GM12873 (cell line): ENCODE measurements at regions not wholly inside any gene's neighbourhood (a gene's known extent, or its start where the extent isn't known, plus 50 kb on each side); places are given as distances from the start of the nearest gene placed in this dataset.

Source experiments
- TF ChIP-seq, protein P1 (sequence below): IDR thresholded peaks from 2 replicates; pipeline ENCODE4 v1.5.1; 2012; ENCODE audit warnings: low read depth, mild to moderate bottlenecking, moderate library complexity, low read length, control low read depth; ENCODE audit not compliant: insufficient read depth; ENCODE audit errors: missing control alignments

DNA sequence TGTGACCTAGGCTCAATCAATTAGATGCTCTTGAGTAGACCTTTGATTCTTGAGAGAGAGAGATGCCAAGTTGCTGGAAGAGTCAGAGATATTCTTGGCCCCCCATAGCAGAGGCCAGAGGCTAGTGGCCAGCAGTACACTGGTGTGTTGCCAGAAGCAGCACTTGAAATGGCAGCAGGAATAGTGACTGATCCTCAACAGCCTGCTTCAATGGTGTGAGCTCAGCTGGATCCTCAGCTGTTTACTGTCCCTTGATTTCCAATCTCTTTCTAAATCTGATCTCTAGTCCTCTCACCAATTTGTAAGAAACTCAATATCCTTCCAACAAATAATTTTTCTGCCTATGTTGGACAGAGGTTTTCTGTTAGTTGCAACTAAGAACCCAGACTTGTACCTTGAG, 170.3 kb upstream of the CCDC54 start:
- TF ChIP-seq, protein P1, sequence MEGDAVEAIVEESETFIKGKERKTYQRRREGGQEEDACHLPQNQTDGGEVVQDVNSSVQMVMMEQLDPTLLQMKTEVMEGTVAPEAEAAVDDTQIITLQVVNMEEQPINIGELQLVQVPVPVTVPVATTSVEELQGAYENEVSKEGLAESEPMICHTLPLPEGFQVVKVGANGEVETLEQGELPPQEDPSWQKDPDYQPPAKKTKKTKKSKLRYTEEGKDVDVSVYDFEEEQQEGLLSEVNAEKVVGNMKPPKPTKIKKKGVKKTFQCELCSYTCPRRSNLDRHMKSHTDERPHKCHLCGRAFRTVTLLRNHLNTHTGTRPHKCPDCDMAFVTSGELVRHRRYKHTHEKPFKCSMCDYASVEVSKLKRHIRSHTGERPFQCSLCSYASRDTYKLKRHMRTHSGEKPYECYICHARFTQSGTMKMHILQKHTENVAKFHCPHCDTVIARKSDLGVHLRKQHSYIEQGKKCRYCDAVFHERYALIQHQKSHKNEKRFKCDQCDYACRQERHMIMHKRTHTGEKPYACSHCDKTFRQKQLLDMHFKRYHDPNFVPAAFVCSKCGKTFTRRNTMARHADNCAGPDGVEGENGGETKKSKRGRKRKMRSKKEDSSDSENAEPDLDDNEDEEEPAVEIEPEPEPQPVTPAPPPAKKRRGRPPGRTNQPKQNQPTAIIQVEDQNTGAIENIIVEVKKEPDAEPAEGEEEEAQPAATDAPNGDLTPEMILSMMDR, result no peak

DNA sequence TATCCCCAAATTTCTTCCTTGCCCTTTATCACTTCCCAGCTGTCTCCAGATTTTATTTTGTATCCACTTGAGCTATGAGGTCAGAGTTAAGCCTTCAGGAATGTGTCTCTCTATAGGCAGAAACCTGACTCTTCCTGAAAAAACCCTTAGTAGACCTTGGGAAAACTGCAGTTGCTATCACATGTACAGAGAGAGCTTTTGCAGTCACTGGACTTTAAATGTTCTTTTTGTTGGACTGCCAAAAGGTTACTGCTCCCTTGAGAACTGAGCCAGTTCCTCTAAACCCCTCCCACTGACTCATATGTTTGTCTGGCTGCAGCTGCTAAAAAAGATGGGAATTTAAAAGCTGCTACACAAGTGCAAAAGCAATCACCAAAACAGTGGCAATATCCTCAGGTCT, 169.1 kb upstream of the CCDC54 start:
- TF ChIP-seq, protein P1, result no peak

DNA sequence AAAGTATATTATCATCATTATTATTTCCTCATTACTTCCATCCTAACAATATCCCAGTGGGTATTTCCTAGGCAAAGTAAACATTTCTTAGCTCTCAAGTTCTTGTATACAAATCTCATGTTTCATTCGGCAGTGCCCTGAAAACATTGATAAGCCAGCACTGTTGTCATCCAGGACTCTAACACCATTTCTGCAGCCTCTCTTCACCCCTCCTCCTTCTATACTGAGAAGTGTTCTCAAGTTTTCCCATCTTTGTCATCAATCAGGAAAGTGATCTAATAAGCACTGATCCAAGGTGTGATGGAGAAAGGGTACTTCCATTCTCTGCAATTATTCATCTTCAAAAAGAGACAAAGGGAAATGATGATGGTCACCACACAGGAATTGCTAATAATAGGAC, 168.4 kb upstream of the CCDC54 start:
- TF ChIP-seq, protein P1, result no peak

DNA sequence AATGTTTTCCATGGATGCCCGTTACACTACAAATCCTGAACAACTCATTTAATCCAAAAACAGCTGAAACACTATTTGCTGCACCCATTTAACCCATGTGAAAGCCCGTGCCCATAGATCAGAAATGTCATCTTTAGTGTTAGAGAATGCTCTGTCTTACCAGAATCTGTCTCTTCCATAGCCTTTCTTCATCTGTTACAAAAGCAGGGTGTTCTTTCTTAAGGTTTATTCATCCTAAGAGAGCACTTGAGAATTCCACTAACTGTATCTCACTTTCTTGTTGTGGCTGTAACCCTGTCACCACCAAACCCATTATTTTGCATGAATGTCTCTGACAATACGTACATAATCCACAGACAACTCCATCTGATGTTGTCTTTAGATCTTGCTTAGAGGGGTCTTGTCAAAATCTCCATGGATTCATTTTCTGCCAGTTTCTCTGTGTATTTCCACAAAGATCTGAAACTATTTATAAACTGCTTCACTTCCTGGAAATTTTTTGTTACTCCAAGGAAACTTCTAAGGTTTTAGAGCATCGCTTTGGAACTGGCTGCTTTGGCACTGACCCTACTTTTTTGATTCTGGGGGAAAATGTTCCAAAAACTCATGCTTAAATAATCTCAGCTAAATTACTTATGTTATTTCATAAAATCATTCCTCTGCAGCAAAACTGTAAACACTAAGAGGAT, 167.8 kb upstream of the CCDC54 start:
- TF ChIP-seq, protein P1, result no peak

DNA sequence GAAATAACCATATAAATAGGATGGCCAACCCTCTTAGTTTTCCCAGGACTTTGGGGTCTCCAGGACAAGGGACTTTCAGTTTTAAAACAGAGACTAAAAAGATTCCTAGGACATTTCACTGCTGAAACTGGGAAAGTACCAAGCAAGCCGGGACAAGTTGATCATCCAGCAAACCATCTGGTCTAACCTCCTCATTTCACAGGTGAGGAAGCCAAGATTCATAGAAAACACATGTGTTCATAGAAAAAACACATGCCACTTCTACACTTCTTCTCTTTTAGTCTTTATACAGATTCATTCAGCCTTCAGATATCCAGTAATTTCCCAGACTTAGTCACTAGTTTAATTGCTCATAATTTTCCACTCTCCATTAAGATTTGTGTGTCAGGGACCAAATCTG, 165.6 kb upstream of the CCDC54 start:
- TF ChIP-seq, protein P1, result no peak

DNA sequence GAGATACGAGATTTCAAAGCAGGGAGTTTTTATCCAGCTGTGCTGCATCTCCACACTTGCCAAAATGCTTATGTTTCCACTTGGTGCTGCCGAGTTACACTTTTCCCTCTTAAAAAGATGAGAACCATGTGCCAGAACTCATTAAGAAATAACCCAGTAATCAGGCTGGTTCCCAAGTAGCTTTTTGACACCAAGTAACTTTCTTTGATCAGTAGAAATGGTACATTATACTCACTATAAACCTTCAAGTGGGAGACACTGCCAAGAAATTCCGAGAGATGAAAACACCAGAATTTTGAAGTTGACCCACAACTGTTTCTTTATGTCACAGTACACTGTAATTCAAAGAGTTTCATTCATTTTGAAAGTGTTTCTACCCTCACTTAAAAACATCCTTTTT, 164.6 kb upstream of the CCDC54 start:
- TF ChIP-seq, protein P1, result no peak

DNA sequence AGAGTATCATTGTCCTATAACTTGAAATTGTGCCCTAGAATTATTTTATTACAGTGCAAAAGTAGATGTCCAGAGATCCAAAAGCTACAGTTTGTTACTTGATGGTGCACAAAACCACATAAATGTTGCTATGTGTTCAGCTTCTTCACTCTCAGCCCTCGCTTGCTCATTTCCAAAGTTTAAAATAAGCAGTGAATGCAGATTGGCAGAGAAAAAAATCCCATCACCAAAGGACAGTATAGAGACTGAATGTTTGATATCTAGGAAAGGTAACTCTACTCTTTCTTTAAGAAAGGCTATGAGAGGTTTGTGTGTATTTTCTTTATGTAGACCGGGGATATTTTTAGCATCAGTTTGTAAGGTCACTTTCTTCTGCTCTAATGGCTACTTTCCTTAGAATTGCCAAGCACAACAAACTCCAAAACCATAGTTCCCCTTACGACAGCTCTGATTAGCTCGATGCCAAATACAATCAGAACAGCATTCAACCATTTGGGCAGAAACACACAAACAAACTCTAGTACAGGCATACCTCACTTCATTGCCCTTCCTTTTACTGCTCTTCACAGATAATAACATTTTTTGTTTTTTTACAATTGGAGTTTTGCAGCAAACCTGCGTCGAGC, 164.1 kb upstream of the CCDC54 start:
- TF ChIP-seq, protein P1, result no peak
